ENCODE measurements at regions not wholly inside any gene's neighbourhood (a gene's known extent, or its start where the extent isn't known, plus 50 kb on each side); places are given as distances from the start of the nearest gene placed in this dataset.
"Not testable (repeated sequence)": the region's sequence is repeated elsewhere in the genome, so short reads cannot be mapped to it uniquely, and the experiment has no call there.

DNA sequence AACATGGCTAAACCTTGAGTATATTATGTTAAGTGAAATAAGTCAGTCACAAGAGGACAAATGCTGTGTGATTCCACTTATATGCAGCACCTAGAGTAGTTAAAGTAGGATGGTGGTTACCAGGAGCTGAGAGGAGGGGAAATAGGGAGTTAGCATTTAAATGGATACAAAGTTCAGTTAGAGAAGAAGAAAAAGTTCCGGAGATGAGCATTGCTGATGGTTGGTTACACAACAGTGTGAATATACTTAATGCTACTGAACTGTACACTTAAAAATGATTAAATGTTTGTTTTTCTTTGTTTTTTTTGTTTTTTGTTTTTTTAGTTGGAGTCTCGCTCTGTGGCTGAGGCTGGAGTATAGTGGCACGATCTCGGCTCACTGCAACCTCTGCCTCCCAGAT lies 67.7 kb upstream of the OSTN start:
- POLR2A ChIA-PET (ENCODE audit: unreplicated experiment): no interaction called here
- Histone ChIP-seq H2BK120ac (ENCODE audit: low read depth, low read length) (no peak overlapping the region), H4K20me1 (ENCODE audit: insufficient read depth, low read length) (no peaks in the 10 kb centered on the region), H4K8ac (ENCODE audit: low read depth in 2 of 2, low read length in 2 of 2) (no peak overlapping the region), H3K4me2 (ENCODE audit: low read depth, low read length) (no peak overlapping the region), H3K23ac (ENCODE audit: low read depth, low read length) (no peak overlapping the region), H4K5ac (ENCODE audit: low read depth, low read length) (no peak overlapping the region), H3K79me1 (ENCODE audit: low read depth in 1 of 2, low read length in 2 of 2) (no peaks in the 10 kb centered on the region), H3K9me3 (ENCODE audit: control insufficient read depth, insufficient read depth, low read length) (no peaks in the 10 kb centered on the region), H3K27me3 (ENCODE audit: control insufficient read depth, insufficient read depth, low read length) (no peaks in the 10 kb centered on the region), H3K56ac (ENCODE audit: extremely low read depth, insufficient read depth, low read length) (no peak overlapping the region), H2BK20ac (ENCODE audit: low read depth, low read length) (no peak overlapping the region), H3K9ac (ENCODE audit: low read depth, low read length) (no peak overlapping the region), H3K18ac (ENCODE audit: low read depth, low read length) (no peak overlapping the region), H3K9me1 (ENCODE audit: insufficient read depth, low read length) (no peaks in the 10 kb centered on the region), H3K4me3 (ENCODE audit: insufficient read depth, low read depth, low read length) (no peak overlapping the region), H2AFZ (replicated peaks; ENCODE audit: low read length, poor library complexity) (no peak overlapping the region), H2AK9ac (replicated peaks; ENCODE audit: low read depth, low read length, poor library complexity) (no peak overlapping the region), H3K4ac (ENCODE audit: low read depth, low read length) (no peak overlapping the region), H4K91ac (ENCODE audit: insufficient read depth, low read depth, low read length) (no peak overlapping the region), H3K4me1 (ENCODE audit: control insufficient read depth, insufficient read depth, low read length) (no peaks in the 10 kb centered on the region), H2AK5ac (ENCODE audit: low read depth, low read length) (no peak overlapping the region), H3K36me3 (ENCODE audit: control insufficient read depth, insufficient read depth, low read length) (no peaks in the 10 kb centered on the region), H2BK5ac (ENCODE audit: low read depth, low read length, poor library complexity, severe bottlenecking) (no peak overlapping the region), H2BK15ac (ENCODE audit: low read depth, low read length) (no peak overlapping the region), H3K14ac (replicated peaks; ENCODE audit: low read depth, low read length) (no peak overlapping the region), H3K27ac (ENCODE audit: insufficient read depth, low read length) (no peak overlapping the region)
- in situ Hi-C loops (cut with MboI; ENCODE audit: low sequenced_read_pairs): no loop called here
- BruUV-seq (replicated peaks): no TSS peak
- CTCF ChIA-PET: no interaction called here
- ATAC-seq (ENCODE audit: low read depth): no peak
- no peak for DNase-seq
- 100% methylated on average over 1 of the region's 4 CpGs; no CpG with 5 or more reads in 1 of the 2 experiments for WGBS, 2 experiments (ENCODE audit: extremely low coverage in 2 of 2, insufficient read length in 1 of 2)
- TF ChIP-seq RCOR1 (IDR thresholded peaks at IDR 0.05; ENCODE audit: insufficient replicate concordance, low read length) (no peak), FOS (IDR thresholded peaks at IDR 0.05; ENCODE audit: low read depth, low read length) (no peak), RFX5 (IDR thresholded peaks at IDR 0.05; ENCODE audit: low read depth, low read length) (no peak), BHLHE40 (IDR thresholded peaks at IDR 0.05; ENCODE audit: low read depth, low read length) (no peak), NFE2L2 (IDR thresholded peaks at IDR 0.05; ENCODE audit: low read depth, low read length) (no peak), POLR2A (IDR thresholded peaks at IDR 0.05; ENCODE audit: low read depth, low read length) (no peak)
- TF ChIP-seq, protein P1, sequence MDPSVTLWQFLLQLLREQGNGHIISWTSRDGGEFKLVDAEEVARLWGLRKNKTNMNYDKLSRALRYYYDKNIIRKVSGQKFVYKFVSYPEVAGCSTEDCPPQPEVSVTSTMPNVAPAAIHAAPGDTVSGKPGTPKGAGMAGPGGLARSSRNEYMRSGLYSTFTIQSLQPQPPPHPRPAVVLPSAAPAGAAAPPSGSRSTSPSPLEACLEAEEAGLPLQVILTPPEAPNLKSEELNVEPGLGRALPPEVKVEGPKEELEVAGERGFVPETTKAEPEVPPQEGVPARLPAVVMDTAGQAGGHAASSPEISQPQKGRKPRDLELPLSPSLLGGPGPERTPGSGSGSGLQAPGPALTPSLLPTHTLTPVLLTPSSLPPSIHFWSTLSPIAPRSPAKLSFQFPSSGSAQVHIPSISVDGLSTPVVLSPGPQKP (IDR thresholded peaks at IDR 0.05; ENCODE audit: borderline replicate concordance, low read depth, low read length): no peak
- TF ChIP-seq, protein P2, sequence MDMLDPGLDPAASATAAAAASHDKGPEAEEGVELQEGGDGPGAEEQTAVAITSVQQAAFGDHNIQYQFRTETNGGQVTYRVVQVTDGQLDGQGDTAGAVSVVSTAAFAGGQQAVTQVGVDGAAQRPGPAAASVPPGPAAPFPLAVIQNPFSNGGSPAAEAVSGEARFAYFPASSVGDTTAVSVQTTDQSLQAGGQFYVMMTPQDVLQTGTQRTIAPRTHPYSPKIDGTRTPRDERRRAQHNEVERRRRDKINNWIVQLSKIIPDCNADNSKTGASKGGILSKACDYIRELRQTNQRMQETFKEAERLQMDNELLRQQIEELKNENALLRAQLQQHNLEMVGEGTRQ (IDR thresholded peaks at IDR 0.05; ENCODE audit: low read depth, low read length): no peak
- dilution Hi-C loops (cut with HindIII; ENCODE audit: low sequenced_read_pairs, unreplicated experiment): no loop called here
- intact Hi-C loops (cut with micrococcal nuclease): loop anchor here (10.0 kb wide), 1 partner anchor 283 kb away; no protein-coding TSS in a partner anchor

DNA sequence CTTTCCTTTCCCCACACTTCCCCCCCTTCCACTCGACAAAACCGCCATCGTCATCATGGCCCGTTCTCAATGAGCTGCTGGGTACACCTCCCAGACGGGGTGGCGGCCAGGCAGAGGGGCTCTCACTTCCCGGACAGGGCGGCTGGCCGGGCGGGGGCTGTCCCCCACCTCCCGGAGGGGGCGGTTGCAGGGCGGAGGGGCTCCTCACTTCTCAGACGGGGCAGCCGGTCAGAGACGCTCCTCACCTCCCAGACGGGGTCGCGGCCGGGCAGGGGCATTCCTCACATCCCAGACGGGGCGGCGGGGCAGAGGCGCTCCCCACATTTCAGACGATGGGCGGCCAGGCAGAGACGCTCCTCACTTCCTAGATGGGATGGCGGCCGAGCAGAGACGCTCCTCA lies 74.2 kb upstream of the OSTN start:
- BruUV-seq (replicated peaks); dilution Hi-C loops (cut with HindIII; ENCODE audit: low sequenced_read_pairs, unreplicated experiment); H3K9me1 ChIP-seq (ENCODE audit: insufficient read depth, low read length): not testable (repeated sequence)

More for the DNA sequence above, 74.2 kb upstream of the OSTN start:
- H3K9ac ChIP-seq (ENCODE audit: low read depth, low read length); H3K36me3 ChIP-seq (ENCODE audit: control insufficient read depth, insufficient read depth, low read length); DNase-seq; intact Hi-C loops (cut with micrococcal nuclease); CTCF ChIA-PET; H2BK20ac ChIP-seq (ENCODE audit: low read depth, low read length); H4K5ac ChIP-seq (ENCODE audit: low read depth, low read length); H3K56ac ChIP-seq (ENCODE audit: extremely low read depth, insufficient read depth, low read length); H3K18ac ChIP-seq (ENCODE audit: low read depth, low read length); H3K79me1 ChIP-seq (ENCODE audit: low read depth in 1 of 2, low read length in 2 of 2); H3K4me3 ChIP-seq (ENCODE audit: insufficient read depth, low read depth, low read length); H3K23ac ChIP-seq (ENCODE audit: low read depth, low read length); H4K8ac ChIP-seq (ENCODE audit: low read depth in 2 of 2, low read length in 2 of 2); H3K27me3 ChIP-seq (ENCODE audit: control insufficient read depth, insufficient read depth, low read length); H2AK9ac ChIP-seq (replicated peaks; ENCODE audit: low read depth, low read length, poor library complexity); H2AK5ac ChIP-seq (ENCODE audit: low read depth, low read length); POLR2A ChIA-PET (ENCODE audit: unreplicated experiment); H3K14ac ChIP-seq (replicated peaks; ENCODE audit: low read depth, low read length); H3K4ac ChIP-seq (ENCODE audit: low read depth, low read length); H2BK5ac ChIP-seq (ENCODE audit: low read depth, low read length, poor library complexity, severe bottlenecking); H2BK15ac ChIP-seq (ENCODE audit: low read depth, low read length); ATAC-seq (ENCODE audit: low read depth); H3K27ac ChIP-seq (ENCODE audit: insufficient read depth, low read length); H3K9me3 ChIP-seq (ENCODE audit: control insufficient read depth, insufficient read depth, low read length); H4K91ac ChIP-seq (ENCODE audit: insufficient read depth, low read depth, low read length); H2AFZ ChIP-seq (replicated peaks; ENCODE audit: low read length, poor library complexity); H3K4me1 ChIP-seq (ENCODE audit: control insufficient read depth, insufficient read depth, low read length); H3K4me2 ChIP-seq (ENCODE audit: low read depth, low read length); H4K20me1 ChIP-seq (ENCODE audit: insufficient read depth, low read length); H2BK120ac ChIP-seq (ENCODE audit: low read depth, low read length); in situ Hi-C loops (cut with MboI; ENCODE audit: low sequenced_read_pairs): not testable (repeated sequence)
- 100% methylated on average over 4 of the region's 30 CpGs; no CpG with 5 or more reads in 1 of the 2 experiments for WGBS, 2 experiments (ENCODE audit: extremely low coverage in 2 of 2, insufficient read length in 1 of 2)

Data from IMR-90 (cell line).